HCT116 (cell line): ENCODE measurements at regions not wholly inside any gene's neighbourhood (a gene's known extent, or its start where the extent isn't known, plus 50 kb on each side); places are given as distances from the start of the nearest gene placed in this dataset.
A peak's percentile ranks its signal among the peaks of the same experiment; 100 is the strongest.

ENCODE experiments used
- CEBPB ChIP-seq: IDR thresholded peaks from 2 replicates; pipeline ENCODE4 v1.6.1; 2012; ENCODE audit warnings: low read depth
- CTCF ChIP-seq, 3 experiments: fragments of 200-600 bp in 1 of 3; sonication (generic) in 1 of 3; IDR thresholded peaks in 2 of 3; conservative IDR thresholded peaks in 1 of 3; 2 replicates each; pipeline ENCODE4 v1.5.1; 2012 to 2017; ENCODE audit warnings: low read depth in 2 of 3, low read length in 2 of 3, antibody characterized with exemption in 1 of 3, borderline replicate concordance in 1 of 3, control low read depth in 1 of 3, mild to moderate bottlenecking in 1 of 3, mixed read lengths in 1 of 3, mixed run types in 1 of 3, moderate library complexity in 1 of 3; ENCODE audit not compliant: insufficient read depth in 1 of 3
- EZH2 ChIP-seq: fragments of 200-600 bp; sonication (generic); IDR thresholded peaks from 2 replicates; pipeline ENCODE4 v1.6.1; 2017; ENCODE audit warnings: antibody characterized with exemption, mixed run types
- EZH2phosphoT487 ChIP-seq: fragments of 200-600 bp; IDR thresholded peaks from 2 replicates; pipeline ENCODE4 v1.6.1; 2018; ENCODE audit warnings: antibody characterized with exemption, borderline replicate concordance
- FOSL1 ChIP-seq: IDR thresholded peaks from 2 replicates; pipeline ENCODE4 v1.6.1; 2012; ENCODE audit warnings: low read depth
- MAX ChIP-seq: IDR thresholded peaks from 2 replicates; pipeline ENCODE4 v1.6.1; 2012
- POLR2A ChIP-seq: IDR thresholded peaks from 2 replicates; pipeline ENCODE4 v1.7.0; 2011; ENCODE audit warnings: borderline replicate concordance; ENCODE audit not compliant: insufficient read depth, insufficient read length; ENCODE audit errors: extremely low read depth
- POLR2AphosphoS5 ChIP-seq: IDR thresholded peaks from 2 replicates; pipeline ENCODE4 v1.6.1; 2011; ENCODE audit warnings: mild to moderate bottlenecking, low read depth, low read length, moderate library complexity
- SRF ChIP-seq: IDR thresholded peaks from 2 replicates; pipeline ENCODE4 v1.6.1; 2012; ENCODE audit warnings: low read depth
- TCF7L2 ChIP-seq: IDR thresholded peaks from 2 replicates; pipeline ENCODE4 v1.7.0; 2011; ENCODE audit warnings: borderline replicate concordance, inconsistent platforms; ENCODE audit not compliant: insufficient read depth, insufficient read length; ENCODE audit errors: extremely low read depth
- YY1 ChIP-seq: IDR thresholded peaks from 2 replicates; pipeline ENCODE4 v1.6.1; 2011; ENCODE audit warnings: low read length, low read depth, moderate library complexity, mild to moderate bottlenecking; ENCODE audit not compliant: insufficient replicate concordance; ENCODE audit errors: extremely low read depth
- ZBTB33 ChIP-seq: IDR thresholded peaks from 2 replicates; pipeline ENCODE4 v1.6.1; 2011; ENCODE audit warnings: mild to moderate bottlenecking, low read length, moderate library complexity; ENCODE audit not compliant: insufficient replicate concordance; ENCODE audit errors: extremely low read depth
- ZFX ChIP-seq: fragments of 450-650 bp; IDR thresholded peaks from 2 replicates; pipeline ENCODE4 v1.6.1; 2017
- ZNF274 ChIP-seq: fragments of 200-500 bp; sonication (Bioruptor generic); IDR thresholded peaks from 2 replicates; pipeline ENCODE4 v1.6.1; 2014; ENCODE audit warnings: mild to moderate bottlenecking, low read depth, low read length, inconsistent platforms

- TF ChIP-seq CTCF (IDR thresholded peaks at IDR 0.05 in 2 of 3, conservative IDR thresholded peaks at IDR 0.05 in 1 of 3; ENCODE audit: borderline replicate concordance in 1 of 3, insufficient read depth in 1 of 3, low read depth in 2 of 3, low read length in 2 of 3) = peak; percentile 31 to 52 (median 42); a peak in 4 of 6 replicates
- TF ChIP-seq MAX = no peak
- TF ChIP-seq ZFX = no peak
- no peak for TF ChIP-seq POLR2AphosphoS5
- TF ChIP-seq EZH2phosphoT487 = no peak
- TF ChIP-seq POLR2A = no peak
- no peak for TF ChIP-seq EZH2
- TF ChIP-seq YY1 = no peak
- no peak for TF ChIP-seq SRF
- no peak for TF ChIP-seq ZNF274
- TF ChIP-seq TCF7L2 = no peak
- TF ChIP-seq ZBTB33 = no peak
- TF ChIP-seq CEBPB = no peak
- no peak for TF ChIP-seq FOSL1
Measured at GRCh38 chr20:22385602-22386305, 198.6 kb downstream of the FOXA2 start.
